CD4-positive, alpha-beta T cell treated with Interleukin-15 for 4 hours (primary cell): ENCODE measurements at regions not wholly inside any gene's neighbourhood (a gene's known extent, or its start where the extent isn't known, plus 50 kb on each side); places are given as distances from the start of the nearest gene placed in this dataset.

Experiments
- DNase-seq: peaks from one replicate; pipeline ENCODE4 v3.0.0-alpha.2; 2020; ENCODE audit warnings: low spot score

- no peak for DNase-seq
These were observed 199.9 kb upstream of the NEIL3 start for GRCh38 chr4:177109769-177110168.

- DNase-seq, result no peak
These were observed 193.5 kb upstream of the NEIL3 start for GRCh38 chr4:177116161-177116560.

- DNase-seq, result no peak
These were observed 192.4 kb upstream of the NEIL3 start for GRCh38 chr4:177117256-177117655.

- DNase-seq, result no peak
These were observed 191.1 kb upstream of the NEIL3 start for GRCh38 chr4:177118596-177118995.

- DNase-seq, result no peak
These were observed 190.6 kb upstream of the NEIL3 start for GRCh38 chr4:177119021-177119471.

GRCh38 chr4:177119691-177120090 is 190.0 kb upstream of the NEIL3 start:
- DNase-seq, result no peak

- no peak for DNase-seq
These were observed 185.9 kb upstream of the NEIL3 start for GRCh38 chr4:177123811-177124210.

GRCh38 chr4:177124349-177125064 is 185.2 kb upstream of the NEIL3 start:
- DNase-seq, result no peak

GRCh38 chr4:177125656-177126055 is 184.0 kb upstream of the NEIL3 start:
- no peak for DNase-seq

- DNase-seq, result no peak
These were observed 182.0 kb upstream of the NEIL3 start for GRCh38 chr4:177127658-177128057.

GRCh38 chr4:177128306-177128705 is 181.4 kb upstream of the NEIL3 start:
- no peak for DNase-seq

- DNase-seq, result no peak
These were observed 177.9 kb upstream of the NEIL3 start for GRCh38 chr4:177131736-177132135.

GRCh38 chr4:177147668-177148067 is 162.0 kb upstream of the NEIL3 start:
- no peak for DNase-seq

GRCh38 chr4:177155454-177155853 is 154.2 kb upstream of the NEIL3 start:
- DNase-seq, result no peak

GRCh38 chr4:177159600-177159999 is 150.1 kb upstream of the NEIL3 start:
- DNase-seq, result no peak

- DNase-seq, result no peak
These were observed 147.9 kb upstream of the NEIL3 start for GRCh38 chr4:177161781-177162180.

- DNase-seq, result no peak
These were observed 146.1 kb upstream of the NEIL3 start for GRCh38 chr4:177163532-177163931.

- DNase-seq, result no peak
These were observed 138.1 kb upstream of the NEIL3 start for GRCh38 chr4:177171588-177171987.

GRCh38 chr4:177175473-177175872 is 134.2 kb upstream of the NEIL3 start:
- no peak for DNase-seq

- no peak for DNase-seq
These were observed 132.1 kb upstream of the NEIL3 start for GRCh38 chr4:177177541-177178081.

GRCh38 chr4:177178246-177178645 is 131.4 kb upstream of the NEIL3 start:
- no peak for DNase-seq

GRCh38 chr4:177182166-177182565 is 127.5 kb upstream of the NEIL3 start:
- DNase-seq, result no peak

- no peak for DNase-seq
These were observed 126.9 kb upstream of the NEIL3 start for GRCh38 chr4:177182728-177183127.

- DNase-seq, result no peak
These were observed 124.5 kb upstream of the NEIL3 start for GRCh38 chr4:177185151-177185550.
